Spleen (tissue), 11 donors: ENCODE measurements at regions not wholly inside any gene's neighbourhood (a gene's known extent, or its start where the extent isn't known, plus 50 kb on each side); places are given as distances from the start of the nearest gene placed in this dataset.

ENCODE experiments used
- DNase-seq: peaks from one replicate; pipeline ENCODE4 v3.0.0-alpha.2; 2020
- H3K27ac ChIP-seq, 8 donors: fragments of 200-600 bp; sonication (generic) in 7 of 8; 1 replicate in 4 of 8; 2 replicates in 4 of 8; pipeline versions ENCODE4 v1.5.0 to v1.8.0; 2016 to 2021; ENCODE audit warnings: inconsistent platforms in 4 of 8, mild to moderate bottlenecking in 4 of 8, moderate library complexity in 1 of 8
- H3K27me3 ChIP-seq, 7 donors: fragments of 200-600 bp; sonication (generic) in 6 of 7; replicated peaks in 1 of 7; 1 replicate in 4 of 7; 2 replicates in 3 of 7; pipeline versions ENCODE4 v1.5.0 to v1.8.0; 2016 to 2021; ENCODE audit warnings: inconsistent platforms in 3 of 7, mild to moderate bottlenecking in 1 of 7
- H3K36me3 ChIP-seq, 6 donors: fragments of 200-600 bp; sonication (generic) in 5 of 6; 1 replicate in 4 of 6; 2 replicates in 2 of 6; pipeline versions ENCODE4 v1.5.0 to v1.8.0; 2016 to 2021; ENCODE audit warnings: inconsistent platforms in 2 of 6
- H3K4me1 ChIP-seq, 6 donors: fragments of 200-600 bp; sonication (generic) in 5 of 6; 1 replicate in 3 of 6; 2 replicates in 3 of 6; pipeline versions ENCODE4 v1.5.0 to v1.8.0; 2016 to 2021; ENCODE audit warnings: inconsistent platforms in 3 of 6
- H3K4me3 ChIP-seq, 8 donors: fragments of 200-600 bp; sonication (generic) in 7 of 8; 1 replicate in 4 of 8; 2 replicates in 4 of 8; pipeline versions ENCODE4 v1.5.0 to v1.8.0; 2016 to 2021; ENCODE audit warnings: inconsistent platforms in 4 of 8, mild to moderate bottlenecking in 4 of 8, moderate library complexity in 2 of 8
- H3K9me3 ChIP-seq, 8 donors: fragments of 200-600 bp; sonication (generic) in 7 of 8; 1 replicate in 4 of 8; 2 replicates in 4 of 8; pipeline versions ENCODE4 v1.5.0 to v1.8.0; 2016 to 2021; ENCODE audit warnings: inconsistent platforms in 4 of 8
- POLR2A ChIP-seq, 3 donors: fragments of 450-650 bp; IDR thresholded peaks; one replicate each; pipeline ENCODE4 v1.5.1; 2017; ENCODE audit warnings: antibody characterized with exemption in 3 of 3, mild to moderate bottlenecking in 1 of 3
- POLR2AphosphoS5 ChIP-seq, 3 donors: sonication (generic); formaldehyde crosslinking; IDR thresholded peaks; one replicate each; pipeline ENCODE4 v1.5.1; 2017; ENCODE audit warnings: antibody characterized with exemption in 3 of 3
- WGBS, 5 donors: extraction: QIAGEN DNeasy Blood & Tissue Kit in 3 of 5; methylation state at CpG; one replicate each; pipeline versions ENCODE4 v1.1.5 to v1.1.7; 2013 to 2018; 5-methylcytosine and 5-hydroxymethylcytosine counted together
- intact Hi-C: fragments of 100-400 bp; cut with DNase I; formaldehyde crosslinking; loops from one replicate; pipeline ENCODE4 v1.15.0; 2023; ENCODE audit warnings: low total_unique reads
- TF ChIP-seq, protein P1 (sequence below), 11 experiments: fragments of 200-600 bp in 7 of 11; fragments of 450-650 bp in 4 of 11; sonication (generic) in 4 of 11; IDR thresholded peaks in 8 of 11; conservative IDR thresholded peaks in 3 of 11; 1 replicate in 7 of 11; 2 replicates in 4 of 11; pipeline versions ENCODE4 v1.4.0 to v1.8.0; 2016 to 2021; ENCODE audit warnings: antibody characterized with exemption in 11 of 11, inconsistent platforms in 4 of 11, mild to moderate bottlenecking in 1 of 11
- donor health status: healthy with polysubstance abuse.
- donor health status: DM: no; HTN: no; CAD: no; lungs with moderate emphysema.
- donor health status: DM: no; HTN: no; CAD: no.
- donor health status: Bipolar disorder and iron deficiency.
- donor health status: healthy.
- donor health status: DM: no; HTN: no; CAD: no.
- donor health status: DM: yes; HTN: yes; CAD: no.

DNA sequence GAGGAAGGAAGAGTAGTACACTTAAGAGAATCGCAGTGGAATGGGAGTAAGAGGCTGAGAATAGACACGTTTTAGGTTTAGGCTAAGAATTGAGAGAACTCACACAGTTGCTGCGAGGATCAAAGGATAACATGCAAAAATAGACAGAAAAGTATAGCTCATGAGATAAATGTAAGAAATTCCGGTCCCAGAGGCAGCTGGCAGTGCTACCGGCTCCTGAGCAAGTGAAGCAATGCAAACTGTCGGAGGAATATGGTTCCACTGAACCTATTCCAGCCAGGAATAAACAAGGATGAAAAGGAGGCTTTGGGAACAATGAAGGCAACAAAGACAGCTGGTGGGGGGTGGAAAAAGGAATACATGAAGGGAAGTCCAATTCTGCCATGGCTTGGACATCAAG, 191.8 kb downstream of the QDPR start:
- 70 to 76% (median 72%) methylated on average over 6 of the region's 6 CpGs for WGBS, 5 donors
- H3K4me1 ChIP-seq: peaks cover 3 to 14% (median 12%) of the 10 kb centered on the region in 6 donors
- H3K36me3 ChIP-seq: no peaks in the 10 kb centered on the region
- no peak overlapping the region for H3K4me3 ChIP-seq
- H3K9me3 ChIP-seq: peaks cover 0 to 12% (median 0%) of the 10 kb centered on the region in 8 donors
- TF ChIP-seq POLR2AphosphoS5 (IDR thresholded peaks at IDR 0.05): no peak
- TF ChIP-seq, protein P1, sequence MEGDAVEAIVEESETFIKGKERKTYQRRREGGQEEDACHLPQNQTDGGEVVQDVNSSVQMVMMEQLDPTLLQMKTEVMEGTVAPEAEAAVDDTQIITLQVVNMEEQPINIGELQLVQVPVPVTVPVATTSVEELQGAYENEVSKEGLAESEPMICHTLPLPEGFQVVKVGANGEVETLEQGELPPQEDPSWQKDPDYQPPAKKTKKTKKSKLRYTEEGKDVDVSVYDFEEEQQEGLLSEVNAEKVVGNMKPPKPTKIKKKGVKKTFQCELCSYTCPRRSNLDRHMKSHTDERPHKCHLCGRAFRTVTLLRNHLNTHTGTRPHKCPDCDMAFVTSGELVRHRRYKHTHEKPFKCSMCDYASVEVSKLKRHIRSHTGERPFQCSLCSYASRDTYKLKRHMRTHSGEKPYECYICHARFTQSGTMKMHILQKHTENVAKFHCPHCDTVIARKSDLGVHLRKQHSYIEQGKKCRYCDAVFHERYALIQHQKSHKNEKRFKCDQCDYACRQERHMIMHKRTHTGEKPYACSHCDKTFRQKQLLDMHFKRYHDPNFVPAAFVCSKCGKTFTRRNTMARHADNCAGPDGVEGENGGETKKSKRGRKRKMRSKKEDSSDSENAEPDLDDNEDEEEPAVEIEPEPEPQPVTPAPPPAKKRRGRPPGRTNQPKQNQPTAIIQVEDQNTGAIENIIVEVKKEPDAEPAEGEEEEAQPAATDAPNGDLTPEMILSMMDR (IDR thresholded peaks at IDR 0.05 in 8 of 11, conservative IDR thresholded peaks at IDR 0.05 in 3 of 11): no peak
- TF ChIP-seq POLR2A (IDR thresholded peaks at IDR 0.05): no peak
- H3K27me3 ChIP-seq: no peaks in the 10 kb centered on the region
- intact Hi-C loops: loop anchor here (10.0 kb wide), 1 partner anchor 1025 kb away; no protein-coding TSS in a partner anchor
- H3K27ac ChIP-seq: no peak overlapping the region
- DNase-seq: no peak

DNA sequence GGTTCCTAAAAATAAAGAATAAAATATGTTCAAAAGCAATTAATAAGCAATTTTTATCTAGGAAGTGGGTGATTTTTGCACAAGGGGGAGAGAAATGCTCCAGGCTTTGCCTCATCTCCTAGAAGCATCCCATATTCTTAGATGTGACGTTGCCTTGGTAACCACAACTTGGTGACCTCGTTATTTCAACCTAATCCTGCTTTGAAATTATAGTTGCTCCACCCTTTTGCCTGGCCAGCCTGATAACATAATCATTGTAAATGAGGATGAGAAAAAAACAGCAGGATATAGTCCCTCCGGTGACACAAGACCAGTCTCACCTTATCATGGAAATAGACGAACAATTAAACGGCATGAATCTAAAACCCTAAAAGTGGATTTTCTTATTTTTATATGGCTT, 194.4 kb downstream of the QDPR start:
- no peak for DNase-seq
- no peak overlapping the region for H3K27ac ChIP-seq
- no peaks in the 10 kb centered on the region for H3K36me3 ChIP-seq
- H3K9me3 ChIP-seq: peaks cover 0 to 12% (median 0%) of the 10 kb centered on the region in 8 donors
- no peak overlapping the region for H3K4me3 ChIP-seq
- intact Hi-C loops: no loop called here
- H3K4me1 ChIP-seq: no peaks in the 10 kb centered on the region
- no peaks in the 10 kb centered on the region for H3K27me3 ChIP-seq
- 63 to 77% (median 71%) methylated on average over 5 of the region's 5 CpGs for WGBS, 5 donors
- TF ChIP-seq, protein P1 (IDR thresholded peaks at IDR 0.05 in 8 of 11, conservative IDR thresholded peaks at IDR 0.05 in 3 of 11): no peak
- no peak for TF ChIP-seq POLR2A (IDR thresholded peaks at IDR 0.05)
- no peak for TF ChIP-seq POLR2AphosphoS5 (IDR thresholded peaks at IDR 0.05)

DNA sequence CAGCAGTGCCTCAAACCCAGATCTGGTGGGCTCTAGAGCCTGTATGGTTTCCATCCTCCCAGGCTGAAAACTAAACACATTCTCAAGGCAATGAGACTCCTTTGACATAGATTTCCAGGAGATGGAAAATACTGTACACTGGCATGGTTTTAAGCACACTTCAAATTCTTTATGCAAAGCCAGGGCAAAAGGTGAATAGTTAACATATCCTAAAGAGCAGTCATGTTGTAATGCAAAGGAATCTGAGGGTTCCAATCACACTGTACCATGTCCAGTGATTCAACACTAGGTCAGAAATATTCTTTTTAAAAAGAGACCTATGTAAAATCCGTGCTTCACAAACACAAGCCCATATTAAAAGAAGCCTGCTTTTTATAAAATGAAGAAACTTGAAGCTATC, 195.3 kb downstream of the QDPR start:
- Histone ChIP-seq H3K27ac (no peak overlapping the region), H3K4me3 (no peak overlapping the region), H3K27me3 (no peaks in the 10 kb centered on the region), H3K4me1 (no peaks in the 10 kb centered on the region), H3K9me3 (peaks cover 0 to 12% (median 0%) of the 10 kb centered on the region in 8 donors), H3K36me3 (no peaks in the 10 kb centered on the region)
- WGBS, 5 donors: 80 to 88% (median 84%) methylated on average over 1 of the region's 1 CpG
- intact Hi-C loops: no loop called here
- no peak for DNase-seq
- no peak for TF ChIP-seq POLR2AphosphoS5 (IDR thresholded peaks at IDR 0.05)
- no peak for TF ChIP-seq POLR2A (IDR thresholded peaks at IDR 0.05)
- TF ChIP-seq, protein P1 (IDR thresholded peaks at IDR 0.05 in 8 of 11, conservative IDR thresholded peaks at IDR 0.05 in 3 of 11): no peak

DNA sequence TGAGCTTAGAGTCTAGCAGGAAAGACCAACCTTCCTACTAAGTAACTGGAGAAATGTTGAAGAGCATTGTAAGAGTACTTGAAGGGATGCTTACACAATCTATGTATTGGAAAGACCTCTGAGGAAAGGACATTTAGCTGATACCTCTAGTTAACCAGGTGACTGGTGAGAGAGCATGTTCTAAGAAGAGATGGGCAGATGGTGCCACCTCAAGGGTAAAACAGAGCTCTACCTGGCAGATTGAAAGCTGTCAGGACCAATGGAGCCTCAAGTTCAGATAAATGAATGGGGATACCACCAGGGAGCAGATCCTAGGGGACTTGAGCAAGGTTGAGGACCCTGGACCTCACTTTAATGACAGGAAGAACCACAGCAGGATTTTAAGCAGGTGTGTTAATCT, 196.4 kb downstream of the QDPR start:
- TF ChIP-seq, protein P1 (IDR thresholded peaks at IDR 0.05 in 8 of 11, conservative IDR thresholded peaks at IDR 0.05 in 3 of 11): no peak
- TF ChIP-seq POLR2AphosphoS5 (IDR thresholded peaks at IDR 0.05) (no peak), POLR2A (IDR thresholded peaks at IDR 0.05) (no peak)
- Histone ChIP-seq H3K27me3 (no peaks in the 10 kb centered on the region), H3K9me3 (peaks cover 0 to 12% (median 0%) of the 10 kb centered on the region in 8 donors), H3K4me1 (no peaks in the 10 kb centered on the region), H3K27ac (no peak overlapping the region), H3K4me3 (no peak overlapping the region), H3K36me3 (no peaks in the 10 kb centered on the region)
- intact Hi-C loops: no loop called here
- DNase-seq: no peak
